Fibroblast of the aortic adventitia (primary cell): ENCODE measurements at regions not wholly inside any gene's neighbourhood (a gene's known extent, or its start where the extent isn't known, plus 50 kb on each side); places are given as distances from the start of the nearest gene placed in this dataset.
A peak's percentile ranks its signal among the peaks of the same experiment; 100 is the strongest.

Experiments
- DNase-seq: peaks from one replicate; pipeline ENCODE4 v3.0.0-alpha.2; 2010; ENCODE audit warnings: low read depth
- H3K4me3 ChIP-seq: 2 replicates; pipeline ENCODE4 v1.5.1; 2011; ENCODE audit warnings: low read depth, mild to moderate bottlenecking, control low read depth, low read length, moderate library complexity
- TF ChIP-seq, protein P1 (sequence below): IDR thresholded peaks from 2 replicates; pipeline ENCODE4 v1.5.1; 2011; ENCODE audit warnings: mild to moderate bottlenecking, low read length, control low read depth, inconsistent platforms; ENCODE audit not compliant: insufficient read depth

DNA sequence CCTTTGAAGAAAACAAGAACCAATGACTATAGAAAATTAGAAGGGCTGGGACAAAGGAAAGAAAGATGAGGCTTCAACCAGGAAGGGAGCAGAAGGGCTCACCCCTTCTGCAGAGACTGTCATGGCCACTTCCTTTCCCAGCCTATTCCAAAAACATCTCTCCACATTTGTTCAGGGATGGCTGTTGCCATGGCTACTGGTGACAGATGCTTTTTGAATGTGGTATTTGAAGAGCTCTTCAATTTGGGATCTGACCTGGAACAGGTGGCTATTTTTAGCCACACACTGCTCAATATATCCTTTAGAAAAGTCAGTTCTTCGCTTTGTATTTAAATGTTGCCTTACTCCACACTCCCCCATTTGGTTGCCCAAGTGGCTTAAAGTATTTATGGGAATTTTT lies 64.1 kb upstream of the LCLAT1 start:
- TF ChIP-seq, protein P1, sequence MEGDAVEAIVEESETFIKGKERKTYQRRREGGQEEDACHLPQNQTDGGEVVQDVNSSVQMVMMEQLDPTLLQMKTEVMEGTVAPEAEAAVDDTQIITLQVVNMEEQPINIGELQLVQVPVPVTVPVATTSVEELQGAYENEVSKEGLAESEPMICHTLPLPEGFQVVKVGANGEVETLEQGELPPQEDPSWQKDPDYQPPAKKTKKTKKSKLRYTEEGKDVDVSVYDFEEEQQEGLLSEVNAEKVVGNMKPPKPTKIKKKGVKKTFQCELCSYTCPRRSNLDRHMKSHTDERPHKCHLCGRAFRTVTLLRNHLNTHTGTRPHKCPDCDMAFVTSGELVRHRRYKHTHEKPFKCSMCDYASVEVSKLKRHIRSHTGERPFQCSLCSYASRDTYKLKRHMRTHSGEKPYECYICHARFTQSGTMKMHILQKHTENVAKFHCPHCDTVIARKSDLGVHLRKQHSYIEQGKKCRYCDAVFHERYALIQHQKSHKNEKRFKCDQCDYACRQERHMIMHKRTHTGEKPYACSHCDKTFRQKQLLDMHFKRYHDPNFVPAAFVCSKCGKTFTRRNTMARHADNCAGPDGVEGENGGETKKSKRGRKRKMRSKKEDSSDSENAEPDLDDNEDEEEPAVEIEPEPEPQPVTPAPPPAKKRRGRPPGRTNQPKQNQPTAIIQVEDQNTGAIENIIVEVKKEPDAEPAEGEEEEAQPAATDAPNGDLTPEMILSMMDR, result no peak
- no peak for DNase-seq
- no peak overlapping the region for H3K4me3 ChIP-seq

DNA sequence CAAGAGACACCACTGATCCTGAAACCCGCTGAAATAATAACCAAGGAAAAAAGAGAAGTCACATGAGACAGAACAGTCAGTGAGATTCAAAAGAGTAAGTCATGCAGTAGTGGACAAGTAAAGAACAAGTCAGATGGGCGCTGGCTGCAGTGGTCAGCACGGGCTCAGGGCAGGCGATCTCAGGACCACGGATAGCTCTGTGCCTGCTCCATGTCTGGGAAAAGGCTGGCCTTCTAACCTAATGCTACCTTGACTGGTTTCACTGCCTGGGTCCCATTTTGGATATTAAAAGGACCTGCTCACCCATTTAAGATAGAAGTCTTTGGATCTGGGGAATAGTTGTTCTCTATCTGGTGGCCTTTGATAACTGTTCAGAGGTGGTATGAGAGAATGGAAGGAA lies 61.7 kb upstream of the LCLAT1 start:
- no peak overlapping the region for H3K4me3 ChIP-seq
- DNase-seq, result peak; percentile 63
- TF ChIP-seq, protein P1, result no peak

DNA sequence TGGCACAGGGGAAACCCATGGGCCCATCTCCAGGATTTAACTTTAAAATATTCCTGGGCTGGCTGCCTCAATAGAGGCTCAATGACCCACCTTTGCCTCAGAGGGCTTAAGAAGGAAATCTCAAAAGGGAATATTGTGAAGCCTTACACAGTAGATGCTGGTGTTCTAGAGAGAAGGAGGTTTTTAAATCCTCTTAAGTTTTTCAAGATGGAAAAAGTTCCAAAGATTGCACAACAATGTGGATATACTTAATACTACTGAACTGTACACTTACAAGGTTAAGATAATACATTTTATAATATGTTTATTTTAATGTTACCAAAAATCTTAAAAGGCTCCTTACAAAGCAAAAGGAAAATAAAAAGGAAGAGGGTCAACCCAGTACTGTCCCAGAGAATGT lies 54.9 kb upstream of the LCLAT1 start:
- H3K4me3 ChIP-seq, result no peak overlapping the region
- TF ChIP-seq, protein P1, result no peak
- DNase-seq, result peak; percentile 45

DNA sequence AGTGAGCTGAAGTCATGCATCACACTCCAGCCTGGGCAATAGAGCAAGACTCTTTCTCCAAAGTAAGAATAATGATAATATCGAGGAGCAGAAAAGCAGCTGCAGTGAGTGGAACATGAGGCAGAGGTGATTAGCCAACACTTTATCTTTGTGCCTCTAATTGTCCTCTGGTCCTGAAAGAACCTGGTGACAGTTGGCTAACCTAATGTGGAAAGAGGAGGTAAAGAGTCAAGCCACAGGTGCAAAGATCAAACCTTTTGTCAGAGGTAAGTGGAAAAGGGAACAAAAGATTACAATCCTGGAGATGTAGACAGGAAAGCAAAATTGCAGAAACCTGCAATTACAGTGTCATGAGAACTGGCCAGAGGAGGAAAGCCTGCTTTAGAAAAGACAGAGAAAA lies 53.5 kb upstream of the LCLAT1 start:
- TF ChIP-seq, protein P1, result no peak
- no peak overlapping the region for H3K4me3 ChIP-seq
- DNase-seq, result no peak

DNA sequence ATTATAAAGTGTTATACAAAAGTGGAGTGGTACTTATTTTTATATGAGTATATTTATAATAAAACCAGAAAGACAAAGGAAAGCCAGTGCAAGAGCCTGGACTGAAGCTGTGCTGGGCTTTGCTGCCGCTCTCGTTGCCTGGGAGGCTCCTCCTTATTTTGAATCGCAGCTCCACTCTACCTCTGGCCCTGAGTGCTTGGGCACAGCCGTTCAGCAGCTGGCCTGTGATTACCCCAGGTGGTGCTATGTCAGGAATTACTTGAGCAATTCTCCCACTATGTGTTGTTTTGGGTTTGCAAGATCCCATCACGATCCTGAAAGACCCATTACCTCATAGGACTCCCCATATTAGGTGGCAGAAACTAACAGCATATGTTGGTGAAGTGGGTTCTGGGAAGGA lies 53.0 kb upstream of the LCLAT1 start:
- no peak overlapping the region for H3K4me3 ChIP-seq
- no peak for DNase-seq
- TF ChIP-seq, protein P1, result no peak

DNA sequence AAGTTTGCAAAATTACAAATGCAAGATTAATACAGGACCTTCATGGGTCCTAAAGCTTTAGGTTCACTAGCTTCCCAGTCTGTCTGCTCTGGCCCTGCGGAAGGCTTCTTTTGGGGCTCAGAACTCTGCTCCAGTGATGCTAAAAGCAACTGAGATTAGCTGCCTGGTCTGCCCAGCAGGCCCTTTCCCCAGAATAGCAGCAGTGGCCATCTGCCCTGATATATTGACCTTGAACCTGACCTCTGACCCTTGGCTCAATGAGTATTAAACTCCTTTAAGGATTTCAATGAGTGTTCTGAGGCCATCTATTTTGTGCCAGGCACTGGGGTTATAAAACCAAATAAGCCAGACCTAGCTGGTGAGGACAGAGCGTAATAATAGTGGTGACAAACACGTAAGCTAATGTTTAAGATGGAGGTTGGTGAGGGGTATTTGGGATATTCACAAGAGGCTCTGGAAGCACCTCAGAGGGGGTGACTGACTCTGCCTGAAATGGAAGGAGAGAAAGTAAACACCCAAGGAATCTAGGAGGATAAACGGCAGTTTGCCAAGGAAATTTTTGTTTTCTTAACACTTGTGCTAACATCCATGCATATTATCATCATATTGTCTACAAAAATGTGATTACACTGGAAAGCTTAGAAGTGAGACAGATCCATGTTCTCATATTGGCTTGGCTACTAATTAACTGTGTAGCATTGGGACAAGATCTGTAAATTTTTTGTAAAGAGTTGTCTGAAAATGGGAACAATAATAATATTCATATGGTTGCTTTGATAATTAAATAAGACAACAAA lies 50.4 kb upstream of the LCLAT1 start:
- no peak for DNase-seq
- H3K4me3 ChIP-seq, result no peak overlapping the region
- TF ChIP-seq, protein P1, result no peak
